ENCODE measurements at regions not wholly inside any gene's neighbourhood (a gene's known extent, or its start where the extent isn't known, plus 50 kb on each side); places are given as distances from the start of the nearest gene placed in this dataset.

DNA sequence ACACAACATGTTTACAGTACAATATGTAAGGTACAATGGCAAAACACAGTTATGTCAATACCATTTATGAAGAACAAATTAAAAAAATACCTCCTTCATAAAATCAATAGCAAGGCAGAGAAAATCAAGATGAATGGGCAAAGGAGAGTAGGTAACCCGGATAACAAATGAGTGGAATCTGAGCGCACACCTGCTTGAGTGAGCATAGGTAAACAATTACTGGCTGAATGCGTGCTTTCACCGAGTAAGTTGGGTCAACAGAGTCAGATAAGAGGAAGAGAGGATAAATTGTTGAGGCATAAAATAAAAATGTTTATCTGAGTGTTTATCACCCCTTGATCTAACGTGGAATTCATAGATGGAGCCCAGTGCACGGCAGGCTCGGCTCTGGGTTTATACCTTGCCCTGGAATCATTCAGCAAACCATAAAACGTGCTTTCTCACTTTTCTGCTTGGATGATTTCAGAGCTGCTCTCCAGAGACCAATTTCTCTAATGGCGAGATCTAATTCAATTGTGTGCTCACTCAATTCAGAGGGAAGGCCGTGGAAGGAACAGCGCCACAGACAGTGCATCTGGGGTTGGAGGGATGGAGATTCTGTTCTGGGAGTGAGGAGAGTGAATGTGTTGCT, 224.8 kb upstream of the MAP3K7 start:
- H3K4me3 ChIP-seq (ENCODE audit: low read depth, low read length) = no peak overlapping the region
- peaks cover 5% of the 10 kb centered on the region; the same call in 1 of the 2 replicates for H3K4me1 ChIP-seq
- Mint-ChIP-seq H3K4me3 (ENCODE audit: unreplicated experiment) (peak overlapping the region; percentile 19), H3K9me3 (ENCODE audit: unreplicated experiment) (peaks cover 10% of the 10 kb centered on the region), H3K27ac (ENCODE audit: unreplicated experiment) (no peak overlapping the region), H3K4me1 (ENCODE audit: low read depth, unreplicated experiment) (peaks cover 12% of the 10 kb centered on the region), H3K27me3 (ENCODE audit: insufficient read depth, unreplicated experiment) (no peaks in the 10 kb centered on the region), H3K36me3 (ENCODE audit: insufficient read depth, unreplicated experiment) (no peaks in the 10 kb centered on the region)
- ChIA-PET POLR2A (no interaction called here), CTCF (no interaction called here)
- H3K36me3 ChIP-seq (ENCODE audit: control insufficient read depth, insufficient read depth, low read length) = no peaks in the 10 kb centered on the region
- TF ChIP-seq, protein P1, sequence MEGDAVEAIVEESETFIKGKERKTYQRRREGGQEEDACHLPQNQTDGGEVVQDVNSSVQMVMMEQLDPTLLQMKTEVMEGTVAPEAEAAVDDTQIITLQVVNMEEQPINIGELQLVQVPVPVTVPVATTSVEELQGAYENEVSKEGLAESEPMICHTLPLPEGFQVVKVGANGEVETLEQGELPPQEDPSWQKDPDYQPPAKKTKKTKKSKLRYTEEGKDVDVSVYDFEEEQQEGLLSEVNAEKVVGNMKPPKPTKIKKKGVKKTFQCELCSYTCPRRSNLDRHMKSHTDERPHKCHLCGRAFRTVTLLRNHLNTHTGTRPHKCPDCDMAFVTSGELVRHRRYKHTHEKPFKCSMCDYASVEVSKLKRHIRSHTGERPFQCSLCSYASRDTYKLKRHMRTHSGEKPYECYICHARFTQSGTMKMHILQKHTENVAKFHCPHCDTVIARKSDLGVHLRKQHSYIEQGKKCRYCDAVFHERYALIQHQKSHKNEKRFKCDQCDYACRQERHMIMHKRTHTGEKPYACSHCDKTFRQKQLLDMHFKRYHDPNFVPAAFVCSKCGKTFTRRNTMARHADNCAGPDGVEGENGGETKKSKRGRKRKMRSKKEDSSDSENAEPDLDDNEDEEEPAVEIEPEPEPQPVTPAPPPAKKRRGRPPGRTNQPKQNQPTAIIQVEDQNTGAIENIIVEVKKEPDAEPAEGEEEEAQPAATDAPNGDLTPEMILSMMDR (IDR thresholded peaks at IDR 0.05; ENCODE audit: insufficient read depth in 1 of 2, low read depth in 1 of 2, low read length in 1 of 2, severe bottlenecking in 1 of 2, unreplicated experiment in 1 of 2) = no peak
- intact Hi-C loops (cut with micrococcal nuclease; ENCODE audit: unreplicated experiment) = no loop called here
- no TSS peak for BruUV-seq (replicated peaks)
- no peak for DNase-seq
- no peaks in the 10 kb centered on the region for H3K9me3 ChIP-seq
- H3K27me3 ChIP-seq (replicated peaks; ENCODE audit: control insufficient read depth, insufficient read depth, low read length) = no peaks in the 10 kb centered on the region

DNA sequence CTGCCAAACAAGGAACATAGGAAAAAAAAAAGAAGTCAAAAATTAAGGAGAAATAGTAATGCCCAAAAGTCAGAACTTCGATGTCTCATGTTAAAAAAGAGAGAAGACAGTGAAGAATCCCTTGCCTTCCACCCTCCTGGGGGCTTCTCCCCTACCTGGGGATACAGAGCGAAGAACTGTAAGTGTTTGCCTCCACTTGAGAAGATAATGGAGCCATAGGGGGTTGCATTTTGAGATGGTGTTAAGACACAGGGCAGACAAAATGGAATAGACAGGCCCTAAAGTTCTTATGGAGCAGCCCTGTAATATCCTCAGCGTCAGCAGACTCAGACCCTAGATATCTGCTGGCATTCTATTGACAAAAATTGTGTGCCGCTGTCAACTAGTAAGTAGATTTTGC, 222.2 kb upstream of the MAP3K7 start:
- ChIA-PET CTCF (no interaction called here), POLR2A (no interaction called here)
- TF ChIP-seq, protein P1 (IDR thresholded peaks at IDR 0.05; ENCODE audit: insufficient read depth in 1 of 2, low read depth in 1 of 2, low read length in 1 of 2, severe bottlenecking in 1 of 2, unreplicated experiment in 1 of 2) = no peak
- Mint-ChIP-seq H3K9me3 (ENCODE audit: unreplicated experiment) (no peaks in the 10 kb centered on the region), H3K36me3 (ENCODE audit: insufficient read depth, unreplicated experiment) (no peaks in the 10 kb centered on the region), H3K4me1 (ENCODE audit: low read depth, unreplicated experiment) (peaks cover 12% of the 10 kb centered on the region), H3K27ac (ENCODE audit: unreplicated experiment) (no peak overlapping the region), H3K27me3 (ENCODE audit: insufficient read depth, unreplicated experiment) (no peaks in the 10 kb centered on the region), H3K4me3 (ENCODE audit: unreplicated experiment) (no peak overlapping the region)
- no peak overlapping the region for H3K4me3 ChIP-seq (ENCODE audit: low read depth, low read length)
- intact Hi-C loops (cut with micrococcal nuclease; ENCODE audit: unreplicated experiment) = no loop called here
- no peak for DNase-seq
- H3K36me3 ChIP-seq (ENCODE audit: control insufficient read depth, insufficient read depth, low read length) = no peaks in the 10 kb centered on the region
- H3K27me3 ChIP-seq (replicated peaks; ENCODE audit: control insufficient read depth, insufficient read depth, low read length) = no peaks in the 10 kb centered on the region
- H3K9me3 ChIP-seq = no peaks in the 10 kb centered on the region
- no TSS peak for BruUV-seq (replicated peaks)
- H3K4me1 ChIP-seq = peaks cover 5% of the 10 kb centered on the region; the same call in 1 of the 2 replicates

DNA sequence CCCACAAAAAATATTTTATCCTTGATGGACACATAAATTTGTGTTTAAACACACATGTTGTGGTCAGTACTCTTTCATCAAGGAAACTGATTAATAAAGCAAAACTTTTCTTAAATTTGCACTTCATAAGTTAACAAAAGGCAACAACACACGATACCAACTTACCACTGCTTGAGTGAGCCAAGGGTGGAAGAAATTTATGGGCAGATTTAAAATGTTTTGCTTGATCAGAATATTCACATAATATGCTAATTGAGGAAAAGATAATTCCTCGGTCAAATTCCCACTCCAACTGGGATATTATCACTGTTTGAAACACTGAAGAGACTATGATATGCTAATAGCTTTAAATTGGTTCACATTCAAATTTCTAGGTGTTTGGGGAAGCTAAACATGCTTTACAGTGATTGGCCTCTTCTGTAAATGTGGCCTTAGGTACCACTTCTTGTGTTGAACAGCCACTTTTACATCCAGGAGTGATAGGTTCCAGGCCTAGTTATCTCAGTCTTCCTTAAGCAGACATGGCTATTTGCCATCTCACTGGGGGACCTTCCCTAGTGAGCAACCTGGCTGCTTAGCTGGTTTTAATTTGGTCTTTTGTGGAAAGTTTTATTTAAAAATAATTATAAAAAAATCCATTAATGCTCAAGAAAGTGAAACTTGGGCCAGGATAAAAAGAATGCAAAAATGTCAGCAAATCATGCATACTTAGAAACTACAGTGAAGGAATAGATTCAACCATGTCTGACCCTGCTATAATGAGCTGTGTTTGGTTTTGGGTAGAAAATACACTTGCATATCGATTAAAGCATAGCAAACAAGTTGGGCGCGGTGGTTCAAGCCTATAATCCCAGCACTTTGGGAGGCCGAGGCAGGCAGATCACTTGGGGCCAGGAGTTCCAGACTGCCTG, 221.2 kb upstream of the MAP3K7 start:
- no peaks in the 10 kb centered on the region for H3K9me3 ChIP-seq
- TF ChIP-seq, protein P1 (IDR thresholded peaks at IDR 0.05; ENCODE audit: insufficient read depth in 1 of 2, low read depth in 1 of 2, low read length in 1 of 2, severe bottlenecking in 1 of 2, unreplicated experiment in 1 of 2) = no peak
- Mint-ChIP-seq H3K27ac (ENCODE audit: unreplicated experiment) (no peak overlapping the region), H3K4me3 (ENCODE audit: unreplicated experiment) (no peak overlapping the region), H3K9me3 (ENCODE audit: unreplicated experiment) (no peaks in the 10 kb centered on the region), H3K36me3 (ENCODE audit: insufficient read depth, unreplicated experiment) (no peaks in the 10 kb centered on the region), H3K4me1 (ENCODE audit: low read depth, unreplicated experiment) (peaks cover 12% of the 10 kb centered on the region), H3K27me3 (ENCODE audit: insufficient read depth, unreplicated experiment) (no peaks in the 10 kb centered on the region)
- ChIA-PET CTCF (no interaction called here), POLR2A (no interaction called here)
- no TSS peak for BruUV-seq (replicated peaks)
- DNase-seq = no peak
- intact Hi-C loops (cut with micrococcal nuclease; ENCODE audit: unreplicated experiment) = no loop called here
- no peak overlapping the region for H3K4me3 ChIP-seq (ENCODE audit: low read depth, low read length)
- no peaks in the 10 kb centered on the region for H3K27me3 ChIP-seq (replicated peaks; ENCODE audit: control insufficient read depth, insufficient read depth, low read length)
- H3K36me3 ChIP-seq (ENCODE audit: control insufficient read depth, insufficient read depth, low read length) = no peaks in the 10 kb centered on the region
- peaks cover 5% of the 10 kb centered on the region; the same call in 1 of the 2 replicates for H3K4me1 ChIP-seq

All from Caco-2 (cell line).